ENCODE measurements at regions not wholly inside any gene's neighbourhood (a gene's known extent, or its start where the extent isn't known, plus 50 kb on each side); places are given as distances from the start of the nearest gene placed in this dataset.

DNA sequence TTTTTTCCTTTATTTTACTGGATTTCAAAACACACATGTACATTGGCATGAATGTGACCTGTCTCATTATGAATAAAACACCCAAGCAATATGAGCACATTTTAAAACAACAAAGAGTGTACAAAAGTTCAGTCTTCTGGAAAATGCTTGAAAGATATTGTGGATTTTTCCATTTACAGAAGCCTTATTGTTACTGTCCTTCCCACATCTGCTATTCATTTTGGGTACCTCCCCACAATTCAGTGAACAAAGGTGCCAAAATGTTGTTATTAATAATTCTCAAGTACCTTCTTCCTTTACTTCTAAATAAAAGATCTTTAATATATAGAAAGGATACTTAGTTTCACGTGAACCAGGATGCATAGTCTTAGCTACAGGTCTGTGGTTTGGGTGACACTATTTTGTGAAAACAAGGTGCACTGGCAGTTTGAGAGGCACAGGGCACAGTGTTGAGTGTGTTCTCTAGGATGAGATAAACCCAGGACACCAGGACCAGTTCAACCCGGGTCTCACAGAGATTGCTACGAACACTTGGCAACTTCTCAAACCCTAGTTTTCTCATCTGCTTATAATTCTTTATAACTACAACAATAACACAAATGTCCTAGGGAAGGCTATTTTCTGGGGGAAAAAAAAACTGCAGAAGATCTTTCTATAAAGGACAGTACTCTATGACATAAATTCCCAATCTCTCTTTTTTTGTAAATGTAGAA, 84.5 kb upstream of the GALNT5 start:
- no peak for DNase-seq
- TF ChIP-seq POLR2A (IDR thresholded peaks at IDR 0.05; ENCODE audit: low read length): no peak
- TF ChIP-seq GATA1 (IDR thresholded peaks at IDR 0.05; ENCODE audit: low read depth, low read length): no peak

DNA sequence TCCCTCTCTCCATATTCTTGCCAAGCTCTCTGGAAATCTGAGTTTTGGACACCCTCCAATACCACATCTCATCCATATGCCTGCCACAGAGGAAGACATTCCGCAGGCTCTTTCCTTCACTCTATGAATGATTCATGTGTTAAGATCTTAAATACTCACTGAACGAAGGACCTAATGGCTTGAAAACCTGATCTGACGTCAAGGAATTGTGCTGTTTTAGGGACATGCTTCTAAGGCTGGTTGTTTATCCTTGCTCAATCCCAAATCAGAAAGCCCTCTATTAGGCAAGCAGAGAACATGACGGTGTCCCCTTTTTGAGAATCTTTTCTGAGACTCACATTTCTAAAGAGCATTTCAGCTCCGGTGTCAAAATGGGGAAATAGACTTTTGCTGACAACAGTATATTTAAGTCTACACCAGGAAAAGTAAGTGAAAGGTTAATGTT, 83.7 kb upstream of the GALNT5 start:
- no peak for TF ChIP-seq POLR2A (IDR thresholded peaks at IDR 0.05; ENCODE audit: low read length)
- no peak for TF ChIP-seq GATA1 (IDR thresholded peaks at IDR 0.05; ENCODE audit: low read depth, low read length)
- no peak for DNase-seq

DNA sequence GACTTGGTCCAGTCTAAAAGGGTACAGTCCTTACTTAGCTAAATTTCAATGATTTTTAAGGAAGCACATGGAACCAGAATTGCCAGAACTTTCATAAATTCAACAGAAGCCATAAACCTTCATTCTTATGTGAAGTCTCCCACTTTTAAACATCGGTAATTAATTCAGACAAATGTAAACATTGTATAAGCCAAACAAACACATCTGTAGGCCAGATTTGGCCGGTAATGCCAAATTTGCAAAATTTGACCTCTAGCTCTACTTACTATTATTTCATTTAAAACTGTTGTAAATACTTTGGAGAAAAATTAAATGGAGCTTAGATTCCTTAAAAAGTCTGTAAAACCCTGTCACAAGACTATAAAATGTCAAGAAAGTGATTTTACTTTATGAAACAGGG, 83.2 kb upstream of the GALNT5 start:
- no peak for DNase-seq

DNA sequence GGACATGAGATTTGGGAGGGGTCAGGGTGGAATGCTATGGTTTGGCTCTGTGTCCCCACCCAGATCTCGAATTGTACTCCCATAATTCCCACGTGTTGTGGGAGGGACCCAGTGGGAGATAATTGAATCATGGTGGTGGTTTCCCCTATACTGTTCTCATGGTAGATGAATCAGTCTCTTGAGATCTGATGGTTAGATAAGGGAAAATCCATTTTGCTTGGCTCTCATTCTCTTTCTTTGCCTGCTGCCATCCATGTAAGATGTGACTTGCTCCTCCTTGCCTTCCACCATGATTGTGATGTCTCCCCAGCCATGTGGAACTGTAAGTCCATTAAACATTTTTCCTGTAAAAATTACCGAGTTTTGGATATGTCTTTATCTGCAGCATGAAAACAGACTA, 80.9 kb upstream of the GALNT5 start:
- no peak for DNase-seq
- TF ChIP-seq POLR2A (IDR thresholded peaks at IDR 0.05; ENCODE audit: low read length) (no peak), GATA1 (IDR thresholded peaks at IDR 0.05; ENCODE audit: low read depth, low read length) (no peak)

More for the DNA sequence above, 83.2 kb upstream of the GALNT5 start:
- TF ChIP-seq POLR2A (IDR thresholded peaks at IDR 0.05; ENCODE audit: low read length) (no peak), GATA1 (IDR thresholded peaks at IDR 0.05; ENCODE audit: low read depth, low read length) (no peak)

DNA sequence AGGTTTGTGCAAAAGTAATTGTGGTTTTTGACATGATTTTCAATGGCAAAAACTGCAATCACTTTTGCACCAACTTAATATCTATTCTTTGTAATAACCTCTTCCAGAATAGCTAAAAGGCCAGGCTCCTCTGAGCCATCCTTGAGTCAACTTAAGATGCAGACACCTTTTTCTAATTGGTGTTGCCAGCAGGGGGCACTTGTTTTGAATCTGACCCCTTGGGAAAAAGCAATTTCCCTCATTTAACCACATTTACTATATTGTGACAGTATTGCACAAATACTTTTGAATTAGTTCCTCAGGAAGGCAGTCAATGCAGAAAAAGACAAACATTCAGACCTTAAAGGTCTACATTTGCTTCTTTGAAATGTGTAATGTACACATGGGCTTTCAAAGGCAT, 78.6 kb upstream of the GALNT5 start:
- DNase-seq: peak; percentile 21 to 49
- TF ChIP-seq GATA1 (IDR thresholded peaks at IDR 0.05; ENCODE audit: low read depth, low read length): no peak
- TF ChIP-seq POLR2A (IDR thresholded peaks at IDR 0.05; ENCODE audit: low read length): no peak

DNA sequence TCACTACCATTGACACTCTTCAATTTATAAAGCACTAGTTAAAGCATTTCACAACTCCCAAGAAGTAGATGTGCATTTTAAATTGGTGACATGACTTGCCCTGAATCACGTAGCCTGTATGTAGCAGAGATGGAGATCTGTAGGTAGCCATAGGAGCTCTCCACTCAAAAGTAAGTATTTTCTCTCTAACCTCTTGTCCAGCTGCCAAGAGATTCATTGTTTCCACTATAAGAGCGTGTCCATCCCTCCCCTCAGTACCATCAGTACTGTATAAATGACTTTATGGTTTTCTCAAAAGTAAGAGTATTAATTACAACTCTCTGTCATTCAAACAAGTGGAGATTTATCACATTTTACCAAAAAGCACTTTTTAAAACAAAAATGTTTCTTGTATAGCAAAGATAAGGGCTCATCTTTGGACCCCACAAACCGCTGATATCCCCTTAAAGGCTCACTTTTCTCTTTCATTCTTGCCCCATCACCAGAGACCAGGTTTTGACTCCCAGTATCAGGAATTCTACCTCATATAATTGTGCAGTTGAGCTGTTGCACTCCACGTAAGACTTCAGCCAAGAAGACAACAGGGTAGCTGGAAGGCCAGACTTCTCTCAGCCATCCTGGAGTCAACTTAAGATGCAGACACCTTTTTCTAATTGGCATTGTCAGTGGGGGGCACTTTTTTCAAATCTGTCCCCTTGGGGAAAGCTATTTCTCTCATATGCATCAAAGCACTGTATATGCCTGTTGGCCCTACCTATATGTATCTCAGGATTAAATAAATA, 78.0 kb upstream of the GALNT5 start:
- no peak for DNase-seq
- TF ChIP-seq GATA1 (IDR thresholded peaks at IDR 0.05; ENCODE audit: low read depth, low read length) (no peak), POLR2A (IDR thresholded peaks at IDR 0.05; ENCODE audit: low read length) (no peak)

DNA sequence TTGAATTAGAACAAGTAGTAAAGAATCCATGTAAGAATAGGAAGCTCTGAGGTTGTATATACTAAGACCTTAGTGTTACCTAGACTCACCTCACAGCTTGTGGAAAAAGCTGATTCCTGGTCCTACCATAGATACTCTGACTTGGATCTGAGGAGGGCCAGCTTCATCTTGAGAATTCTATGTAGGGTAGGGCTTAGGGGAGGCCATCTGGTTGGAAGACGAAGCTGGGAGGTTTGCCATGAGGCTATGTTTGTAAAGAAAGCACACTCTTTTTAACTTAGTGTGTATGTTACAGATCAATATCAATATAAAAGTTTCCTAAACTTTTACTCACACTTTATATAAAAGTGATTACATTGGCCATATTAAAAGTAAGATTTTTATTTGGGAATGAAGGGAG, 77.1 kb upstream of the GALNT5 start:
- TF ChIP-seq POLR2A (IDR thresholded peaks at IDR 0.05; ENCODE audit: low read length): no peak
- TF ChIP-seq GATA1 (IDR thresholded peaks at IDR 0.05; ENCODE audit: low read depth, low read length): no peak

DNA sequence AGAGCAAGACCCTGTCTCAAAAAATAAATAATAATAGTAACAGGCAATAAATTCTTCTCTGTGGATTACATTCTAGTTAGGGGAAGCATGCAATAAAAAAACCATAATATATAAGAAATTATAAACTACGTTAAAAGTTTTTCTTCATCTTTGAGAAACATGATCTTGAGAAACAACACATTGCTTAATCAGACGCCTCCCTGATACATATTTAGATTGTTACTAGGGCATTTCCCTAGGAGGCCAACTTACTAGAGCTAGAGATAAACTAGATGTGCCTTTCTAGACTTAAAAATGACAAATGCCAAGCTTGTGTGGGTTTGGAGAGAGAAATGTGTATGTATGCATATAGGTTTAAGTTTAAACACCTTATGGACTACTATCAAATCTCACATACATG, 76.3 kb upstream of the GALNT5 start:
- DNase-seq: peak; percentile 2 to 24
- no peak for TF ChIP-seq GATA1 (IDR thresholded peaks at IDR 0.05; ENCODE audit: low read depth, low read length)
- TF ChIP-seq POLR2A (IDR thresholded peaks at IDR 0.05; ENCODE audit: low read length): peak; percentile 9

More for the DNA sequence above, 77.1 kb upstream of the GALNT5 start:
- no peak for DNase-seq

DNA sequence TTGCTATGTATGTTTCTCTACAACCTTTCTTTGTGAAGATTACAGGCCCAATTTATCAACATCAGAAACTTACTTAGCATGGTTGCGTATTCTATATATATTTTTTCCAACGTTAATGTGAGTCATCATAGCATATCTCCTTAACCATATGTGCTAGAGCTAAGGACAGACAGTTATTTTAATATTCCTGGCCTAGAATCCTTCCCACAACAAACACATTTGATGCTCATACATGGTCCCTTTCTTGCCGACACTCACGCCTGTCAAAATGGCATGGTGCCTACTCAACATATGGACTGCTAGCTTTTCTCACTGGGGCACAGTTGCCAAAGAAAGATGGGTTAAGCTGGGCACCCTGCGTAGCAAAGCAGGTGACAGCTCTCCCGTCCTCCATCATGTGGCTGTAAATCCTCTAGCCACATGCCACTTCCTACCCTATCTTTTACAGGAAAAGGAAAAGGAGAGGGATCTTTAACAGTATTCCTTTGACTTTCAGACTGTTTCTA, 75.2 kb upstream of the GALNT5 start:
- TF ChIP-seq POLR2A (IDR thresholded peaks at IDR 0.05; ENCODE audit: low read length): no peak
- TF ChIP-seq GATA1 (IDR thresholded peaks at IDR 0.05; ENCODE audit: low read depth, low read length): no peak
- DNase-seq: peak; percentile 17 to 44

DNA sequence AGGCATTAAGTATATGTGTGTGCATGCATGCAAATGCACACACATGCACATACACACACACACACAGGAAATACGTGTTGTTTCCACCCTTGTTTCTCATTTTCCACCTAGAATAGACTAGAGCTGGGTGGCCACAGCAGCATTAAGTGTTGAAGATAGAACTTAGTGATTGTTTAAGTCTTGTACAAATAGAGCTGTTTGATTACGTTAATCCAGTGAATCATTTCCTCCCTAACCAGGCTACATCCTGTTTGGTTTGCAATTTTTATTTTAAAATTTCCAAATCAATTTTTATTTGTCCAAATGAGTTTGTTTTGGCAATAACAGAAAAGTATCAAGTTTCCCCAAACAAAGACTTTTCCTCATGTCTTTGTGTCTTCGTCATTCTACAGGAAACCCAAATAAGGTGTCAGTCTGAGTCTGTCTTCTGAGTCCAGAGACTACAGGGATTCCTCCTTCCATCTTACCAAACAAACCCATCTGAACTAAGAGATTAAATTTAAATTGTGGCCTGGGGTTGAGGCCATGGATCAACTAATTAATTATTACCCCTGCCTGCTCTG, 74.6 kb upstream of the GALNT5 start:
- TF ChIP-seq GATA1 (IDR thresholded peaks at IDR 0.05; ENCODE audit: low read depth, low read length): no peak
- no peak for TF ChIP-seq POLR2A (IDR thresholded peaks at IDR 0.05; ENCODE audit: low read length)
- DNase-seq: no peak

DNA sequence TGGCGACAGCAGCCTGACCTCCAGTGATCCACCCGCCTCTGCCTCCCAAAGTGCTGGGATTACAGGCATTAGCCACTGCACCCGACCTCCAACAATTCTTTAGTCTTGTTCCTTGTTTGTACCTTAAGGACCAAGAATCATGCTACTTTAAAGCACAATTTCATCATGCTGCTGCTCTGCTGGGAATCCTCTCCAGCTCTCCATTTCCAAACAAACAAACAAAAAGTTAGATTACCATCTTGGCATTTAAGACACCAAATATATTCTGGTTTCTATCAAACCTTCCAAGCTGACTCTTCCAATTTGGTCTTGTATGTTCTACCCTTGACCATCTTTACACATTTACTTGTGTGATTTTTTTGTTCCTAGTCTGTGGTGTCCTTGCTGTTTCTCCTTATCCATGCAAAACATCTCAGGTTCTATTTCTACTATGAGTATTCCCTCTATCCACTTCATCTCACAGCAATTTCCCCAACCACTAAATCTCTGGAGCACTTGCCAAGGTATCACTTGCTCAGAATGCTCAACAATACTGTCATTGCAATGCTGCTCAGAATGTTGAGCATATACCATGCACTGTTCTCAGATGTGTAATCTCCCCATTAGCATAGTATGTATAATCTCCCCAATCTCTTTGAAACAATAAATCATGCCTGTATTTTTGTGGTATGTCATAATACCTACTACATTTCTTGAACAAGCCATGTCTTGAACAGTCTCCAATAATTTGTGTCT, 73.2 kb upstream of the GALNT5 start:
- DNase-seq: no peak
- no peak for TF ChIP-seq POLR2A (IDR thresholded peaks at IDR 0.05; ENCODE audit: low read length)
- TF ChIP-seq GATA1 (IDR thresholded peaks at IDR 0.05; ENCODE audit: low read depth, low read length): no peak

DNA sequence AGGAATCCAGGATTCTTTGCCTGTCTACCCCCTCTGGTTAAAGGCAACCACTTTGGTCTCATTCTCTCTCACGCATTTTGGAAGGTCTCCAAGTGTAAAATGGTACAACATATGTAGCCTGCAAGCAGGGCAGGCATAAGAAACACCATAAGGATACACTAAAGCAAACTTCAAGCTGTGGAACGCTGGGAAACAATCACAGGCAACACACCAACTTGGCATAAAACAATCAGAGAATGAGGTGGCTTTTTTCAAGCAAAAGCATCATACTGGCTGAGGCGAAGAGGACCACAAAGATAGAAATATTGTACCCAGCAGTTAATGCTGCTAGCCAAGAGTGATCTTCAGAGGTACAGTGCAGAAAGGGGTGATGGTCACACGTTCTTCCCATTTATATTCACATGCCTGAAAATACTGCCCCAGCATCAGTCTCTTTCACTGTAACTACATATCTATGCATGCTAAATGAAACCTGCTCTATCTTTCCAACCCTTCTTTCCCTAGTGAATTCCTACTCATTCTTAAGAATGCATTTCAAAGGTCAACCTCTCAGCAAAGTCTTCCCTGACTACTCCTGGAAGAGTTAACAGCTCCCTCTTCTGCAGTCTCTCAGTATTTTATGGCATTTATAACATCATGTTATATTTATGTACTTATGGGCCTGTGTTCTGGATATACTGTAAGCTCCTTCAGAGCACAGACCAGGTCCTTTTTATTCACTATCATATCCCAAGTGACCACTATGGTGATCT, 71.9 kb upstream of the GALNT5 start:
- TF ChIP-seq POLR2A (IDR thresholded peaks at IDR 0.05; ENCODE audit: low read length) (no peak), GATA1 (IDR thresholded peaks at IDR 0.05; ENCODE audit: low read depth, low read length) (no peak)
- no peak for DNase-seq

DNA sequence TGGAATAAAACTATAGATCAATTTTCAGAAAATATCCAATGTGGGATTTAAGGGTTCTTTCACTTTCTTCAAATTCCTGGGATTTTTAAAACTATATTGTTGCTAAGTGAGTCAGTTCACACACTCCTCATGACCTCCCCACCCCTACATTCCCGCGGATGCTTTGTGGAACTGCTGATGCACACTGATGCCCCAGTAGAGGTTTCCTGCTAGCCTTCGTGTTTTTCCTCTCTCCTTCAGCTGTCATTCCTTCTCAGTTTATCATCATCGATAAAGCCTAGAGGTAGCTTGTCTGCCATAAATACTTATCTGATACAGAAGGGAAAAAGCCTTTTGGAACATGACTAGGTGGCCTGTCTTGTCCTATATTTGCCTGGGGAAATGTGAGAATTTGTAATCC, 67.4 kb upstream of the GALNT5 start:
- DNase-seq: no peak

More for the DNA sequence above, 67.4 kb upstream of the GALNT5 start:
- TF ChIP-seq POLR2A (IDR thresholded peaks at IDR 0.05; ENCODE audit: low read length): no peak

Data from erythroblast (primary cell).